GM23248 (cell line): ENCODE measurements at regions not wholly inside any gene's neighbourhood (a gene's known extent, or its start where the extent isn't known, plus 50 kb on each side); places are given as distances from the start of the nearest gene placed in this dataset.

Source experiments
- DNase-seq: peaks from one replicate; pipeline ENCODE4 v3.0.0-alpha.2; 2015
- H2AFZ ChIP-seq: fragments of 200-600 bp; sonication (generic); 2 replicates; pipeline ENCODE4 v1.6.1; 2016; ENCODE audit warnings: antibody characterized with exemption
- H3F3A ChIP-seq: fragments of 200-600 bp; sonication (generic); 2 replicates; pipeline ENCODE4 v1.6.1; 2016; ENCODE audit warnings: mild to moderate bottlenecking, antibody characterized with exemption, mixed run types; ENCODE audit not compliant: insufficient read depth
- H3K27ac ChIP-seq: fragments of 200-600 bp; sonication (generic); 2 replicates; pipeline ENCODE4 v1.5.1; 2016; ENCODE audit warnings: mild to moderate bottlenecking
- H3K27me3 ChIP-seq: fragments of 200-600 bp; sonication (generic); replicated peaks from 2 replicates; pipeline ENCODE4 v1.6.1; 2016; ENCODE audit warnings: mild to moderate bottlenecking; ENCODE audit not compliant: insufficient read depth
- H3K36me3 ChIP-seq: fragments of 200-600 bp; sonication (generic); 2 replicates; pipeline ENCODE4 v1.6.1; 2016; ENCODE audit warnings: low read depth, mild to moderate bottlenecking
- H3K4me1 ChIP-seq: fragments of 200-600 bp; sonication (generic); 2 replicates; pipeline ENCODE4 v1.6.1; 2016; ENCODE audit warnings: mild to moderate bottlenecking; ENCODE audit not compliant: insufficient read depth
- H3K4me2 ChIP-seq: fragments of 200-600 bp; sonication (generic); one replicate; pipeline ENCODE4 v1.6.1; 2016; ENCODE audit warnings: mild to moderate bottlenecking; ENCODE audit not compliant: unreplicated experiment
- H3K4me3 ChIP-seq: fragments of 200-600 bp; sonication (generic); 2 replicates; pipeline ENCODE4 v1.5.1; 2016; ENCODE audit warnings: mild to moderate bottlenecking
- H3K79me2 ChIP-seq: fragments of 200-600 bp; sonication (generic); 2 replicates; pipeline ENCODE4 v1.6.1; 2016; ENCODE audit warnings: mild to moderate bottlenecking; ENCODE audit not compliant: insufficient read depth
- H3K9ac ChIP-seq: fragments of 200-600 bp; sonication (generic); 2 replicates; pipeline ENCODE4 v1.6.1; 2016; ENCODE audit warnings: mild to moderate bottlenecking
- H3K9me2 ChIP-seq: fragments of 200-600 bp; sonication (generic); 2 replicates; pipeline ENCODE4 v1.6.1; 2016; ENCODE audit warnings: mixed run types, mild to moderate bottlenecking, moderate library complexity; ENCODE audit not compliant: insufficient read depth
- H3K9me3 ChIP-seq: fragments of 200-600 bp; sonication (generic); one replicate; pipeline ENCODE4 v1.6.1; 2017; ENCODE audit warnings: low read depth
- H4K20me1 ChIP-seq: fragments of 200-600 bp; sonication (generic); 2 replicates; pipeline ENCODE4 v1.6.0; 2016; ENCODE audit not compliant: insufficient read depth
- EZH2 ChIP-seq: fragments of 200-600 bp; sonication (generic); IDR thresholded peaks from 2 replicates; pipeline ENCODE4 v1.6.1; 2018; ENCODE audit warnings: antibody characterized with exemption, mild to moderate bottlenecking; ENCODE audit not compliant: insufficient read depth, poor library complexity, severe bottlenecking
- EZH2phosphoT487 ChIP-seq: fragments of 200-600 bp; sonication (generic); IDR thresholded peaks from 2 replicates; pipeline ENCODE4 v1.6.1; 2018; ENCODE audit warnings: antibody characterized with exemption, moderate library complexity, mild to moderate bottlenecking, low read depth; ENCODE audit not compliant: insufficient read depth
- WGBS, 2 experiments: methylation state at CpG; one replicate each; pipeline ENCODE4 v1.1.6; 2015 to 2017; ENCODE audit warnings: low lambda C conversion rate in 2 of 2, low coverage in 1 of 2; ENCODE audit errors: missing lambda C conversion rate in 2 of 2; 5-methylcytosine and 5-hydroxymethylcytosine counted together
- in situ Hi-C: fragments of 300-500 bp; cut with MboI; formaldehyde crosslinking; loops from 2 replicates; pipeline ENCODE4 v1.15.0; 2020

DNA sequence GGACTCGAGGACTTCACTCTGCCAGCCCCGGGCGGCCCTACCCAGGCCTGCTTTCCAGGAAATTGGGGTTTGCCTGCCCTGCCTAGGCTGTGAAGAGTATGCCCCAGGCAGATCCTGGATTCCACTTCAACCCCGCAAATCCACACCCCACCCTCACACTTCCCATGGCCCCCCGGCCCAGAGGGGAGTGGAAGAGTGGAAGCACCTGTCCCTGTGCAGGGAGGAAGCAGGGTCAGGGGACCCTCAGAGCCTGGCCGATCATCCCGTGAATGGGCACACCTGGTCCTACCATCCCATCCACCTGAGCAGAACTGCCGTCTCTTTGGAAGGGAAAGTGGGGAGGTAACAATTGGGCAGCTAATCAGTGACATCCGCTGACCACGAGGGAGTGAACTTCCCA is 245.2 kb downstream of the EIPR1 start:
- H2AFZ ChIP-seq: no peak overlapping the region
- no peaks in the 10 kb centered on the region for H3K79me2 ChIP-seq
- H4K20me1 ChIP-seq: no peaks in the 10 kb centered on the region
- no peak overlapping the region for H3K4me2 ChIP-seq
- no peak for TF ChIP-seq EZH2phosphoT487
- no peak for TF ChIP-seq EZH2
- H3F3A ChIP-seq: no peaks in the 10 kb centered on the region
- H3K4me1 ChIP-seq: no peaks in the 10 kb centered on the region
- H3K27ac ChIP-seq: no peak overlapping the region
- WGBS, 2 experiments: 34 to 40% methylated on average over 9 to 10 of the region's 10 CpGs
- H3K27me3 ChIP-seq: no peaks in the 10 kb centered on the region; the same call in 1 of the 2 replicates
- in situ Hi-C loops: no loop called here
- no peaks in the 10 kb centered on the region for H3K9me2 ChIP-seq
- no peak for DNase-seq
- no peaks in the 10 kb centered on the region for H3K36me3 ChIP-seq
- no peaks in the 10 kb centered on the region for H3K9me3 ChIP-seq
- no peak overlapping the region for H3K9ac ChIP-seq
- H3K4me3 ChIP-seq: no peak overlapping the region

DNA sequence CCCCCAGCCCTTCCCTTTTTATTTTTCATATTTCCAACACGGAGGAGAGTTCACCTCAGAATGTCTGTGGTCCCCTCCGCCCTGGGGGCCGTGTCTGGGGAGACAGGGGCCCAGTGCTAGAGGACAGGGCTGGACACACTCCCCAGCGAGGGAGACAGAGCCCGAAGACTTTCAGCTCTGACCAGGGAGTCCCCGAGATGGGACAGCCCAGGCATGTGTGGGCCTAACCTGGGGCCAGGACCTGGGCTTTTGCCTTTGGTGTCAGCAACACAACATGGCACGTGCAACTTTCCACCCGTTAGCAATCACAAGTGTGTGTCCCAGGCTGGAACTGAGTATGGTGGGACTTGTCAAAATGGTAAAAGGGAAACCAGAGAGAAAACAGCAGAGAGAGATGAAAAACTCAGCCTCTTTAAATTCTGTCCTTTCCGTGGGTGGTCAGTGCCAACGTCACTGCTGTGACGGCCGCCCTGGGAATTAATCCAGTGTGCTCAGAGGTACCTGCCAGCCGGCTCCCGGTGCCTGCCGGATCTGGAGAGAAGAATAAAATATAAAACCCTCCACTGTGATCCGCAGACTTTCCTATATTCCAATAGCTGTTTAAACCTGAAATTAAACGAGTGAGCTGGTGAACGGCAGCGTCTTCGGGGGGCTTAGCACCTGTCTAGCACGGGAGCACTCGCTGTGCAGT is 245.8 kb downstream of the EIPR1 start:
- H3K27ac ChIP-seq: no peak overlapping the region
- H3K4me1 ChIP-seq: no peaks in the 10 kb centered on the region
- no peaks in the 10 kb centered on the region for H3K9me2 ChIP-seq
- TF ChIP-seq EZH2 (no peak), EZH2phosphoT487 (no peak)
- DNase-seq: peak; percentile 5
- in situ Hi-C loops: no loop called here
- 26 to 27% methylated on average over 22 of the region's 22 CpGs for WGBS, 2 experiments
- no peaks in the 10 kb centered on the region for H3F3A ChIP-seq
- no peaks in the 10 kb centered on the region for H4K20me1 ChIP-seq
- H3K9ac ChIP-seq: no peak overlapping the region
- no peaks in the 10 kb centered on the region for H3K9me3 ChIP-seq
- H2AFZ ChIP-seq: no peak overlapping the region
- H3K4me2 ChIP-seq: no peak overlapping the region
- no peaks in the 10 kb centered on the region; the same call in 1 of the 2 replicates for H3K27me3 ChIP-seq
- no peaks in the 10 kb centered on the region for H3K79me2 ChIP-seq
- no peak overlapping the region for H3K4me3 ChIP-seq
- no peaks in the 10 kb centered on the region for H3K36me3 ChIP-seq

DNA sequence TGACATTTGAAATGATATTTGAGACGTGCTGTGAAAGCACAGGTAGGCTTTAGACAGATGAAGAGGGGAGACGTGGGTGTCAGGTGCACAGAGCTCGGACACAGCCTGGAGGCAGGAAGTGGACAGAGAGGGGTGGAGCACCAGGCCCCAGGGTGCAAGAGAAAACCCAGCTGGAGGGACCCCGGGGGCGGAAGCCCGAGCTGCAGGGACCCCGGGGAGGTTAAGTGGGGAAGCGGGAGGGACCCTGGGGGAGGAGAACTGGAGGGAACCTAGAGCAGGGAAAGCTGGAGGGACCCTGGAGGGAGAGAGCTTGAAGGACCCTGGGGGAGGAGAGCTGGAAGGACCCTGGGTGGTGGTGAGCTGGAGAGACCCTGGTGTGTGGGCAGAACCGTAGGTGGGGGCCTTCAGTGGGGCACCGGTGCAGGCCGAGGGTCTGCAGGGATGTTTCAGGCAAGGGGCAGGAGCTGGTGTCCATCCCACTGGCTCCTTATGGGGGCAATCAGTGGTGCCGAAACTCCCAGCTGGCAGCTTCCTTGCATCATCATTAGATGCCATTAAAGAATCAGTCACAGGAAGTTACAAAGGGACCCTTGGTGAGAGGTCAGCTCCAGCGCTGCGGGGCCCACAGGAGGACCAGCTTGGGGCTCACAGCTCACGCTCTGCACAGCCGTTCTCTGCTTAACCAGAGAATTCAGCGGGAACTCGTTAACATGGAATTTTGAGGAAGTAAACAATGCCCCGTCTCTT is 246.6 kb downstream of the EIPR1 start:
- H3K4me1 ChIP-seq: no peaks in the 10 kb centered on the region
- no peaks in the 10 kb centered on the region for H3K36me3 ChIP-seq
- H3K79me2 ChIP-seq: no peaks in the 10 kb centered on the region
- no peaks in the 10 kb centered on the region for H3K9me3 ChIP-seq
- in situ Hi-C loops: no loop called here
- H3K27me3 ChIP-seq: no peaks in the 10 kb centered on the region; the same call in 1 of the 2 replicates
- H3K27ac ChIP-seq: no peak overlapping the region
- no peaks in the 10 kb centered on the region for H3F3A ChIP-seq
- no peak overlapping the region for H3K9ac ChIP-seq
- H3K4me3 ChIP-seq: no peak overlapping the region
- TF ChIP-seq EZH2phosphoT487 (no peak), EZH2 (no peak)
- H3K4me2 ChIP-seq: no peak overlapping the region
- no peaks in the 10 kb centered on the region for H3K9me2 ChIP-seq
- no peaks in the 10 kb centered on the region for H4K20me1 ChIP-seq
- 34 to 47% methylated on average over 17 to 19 of the region's 19 CpGs for WGBS, 2 experiments
- DNase-seq: no peak
- no peak overlapping the region for H2AFZ ChIP-seq

DNA sequence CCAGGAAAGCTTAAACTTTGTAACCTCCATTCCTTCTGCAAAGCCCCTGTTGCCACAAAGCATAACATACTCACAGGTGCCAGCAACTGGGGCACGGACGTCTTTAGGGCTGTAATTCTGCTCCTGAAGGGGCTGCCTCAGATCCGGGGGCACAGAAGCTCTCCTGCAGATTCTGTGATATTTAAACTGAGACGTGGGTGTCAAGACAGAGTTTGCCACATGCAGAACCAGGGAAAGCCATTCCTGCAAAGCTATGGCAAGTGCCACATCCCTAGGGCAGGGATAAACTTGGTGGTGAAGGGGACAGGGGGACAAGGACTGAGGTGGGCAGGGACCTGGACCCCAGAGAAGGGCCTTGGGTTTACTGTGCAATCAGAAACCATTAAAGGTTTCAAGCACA is 247.2 kb downstream of the EIPR1 start:
- no peak overlapping the region for H3K4me3 ChIP-seq
- no peaks in the 10 kb centered on the region for H3K9me3 ChIP-seq
- no peak overlapping the region for H3K9ac ChIP-seq
- in situ Hi-C loops: no loop called here
- TF ChIP-seq EZH2phosphoT487 (no peak), EZH2 (no peak)
- H3K27ac ChIP-seq: no peak overlapping the region
- H3K4me1 ChIP-seq: no peaks in the 10 kb centered on the region
- no peak overlapping the region for H2AFZ ChIP-seq
- H3K4me2 ChIP-seq: no peak overlapping the region
- WGBS, 2 experiments: 39 to 45% methylated on average over 4 of the region's 4 CpGs
- DNase-seq: no peak
- H3F3A ChIP-seq: no peaks in the 10 kb centered on the region
- no peaks in the 10 kb centered on the region; the same call in 1 of the 2 replicates for H3K27me3 ChIP-seq
- H3K9me2 ChIP-seq: no peaks in the 10 kb centered on the region
- H3K79me2 ChIP-seq: no peaks in the 10 kb centered on the region
- H3K36me3 ChIP-seq: no peaks in the 10 kb centered on the region
- H4K20me1 ChIP-seq: no peaks in the 10 kb centered on the region
